ENCODE measurements at regions not wholly inside any gene's neighbourhood (a gene's known extent, or its start where the extent isn't known, plus 50 kb on each side); places are given as distances from the start of the nearest gene placed in this dataset.

DNA sequence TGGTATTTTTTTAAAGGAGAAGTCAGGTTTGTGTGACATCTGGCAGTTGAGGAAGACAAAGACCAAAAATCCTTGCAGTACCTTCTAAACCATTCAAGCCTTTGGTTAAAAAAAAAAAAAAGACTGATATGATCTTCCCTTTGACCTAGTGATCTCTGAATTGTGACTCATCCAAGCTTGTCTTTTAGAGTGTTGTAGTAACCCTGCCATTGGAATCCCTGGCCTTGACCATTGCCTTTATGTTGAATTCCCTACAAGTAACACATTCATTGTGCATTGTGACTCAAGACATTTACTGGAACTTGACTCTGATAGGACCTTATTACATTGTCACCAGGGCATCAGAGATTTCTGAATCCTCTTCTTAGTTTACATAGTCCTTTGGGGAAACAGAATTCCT lies 1469.0 kb downstream of the TECRL start:
- H3K36me3 ChIP-seq (ENCODE audit: control insufficient read depth, insufficient read depth, low read length): no peaks in the 10 kb centered on the region
- no peak for DNase-seq
- no peaks in the 10 kb centered on the region for H3K9me3 ChIP-seq (replicated peaks; ENCODE audit: control insufficient read depth, low read depth, low read length)
- H3K4me1 ChIP-seq (ENCODE audit: control insufficient read depth, insufficient read depth, low read length): no peaks in the 10 kb centered on the region
- H3K27ac ChIP-seq (ENCODE audit: low read length): no peak overlapping the region
- no peak overlapping the region for H3K4me3 ChIP-seq (ENCODE audit: low read length)
- no peaks in the 10 kb centered on the region for H3K27me3 ChIP-seq (ENCODE audit: control insufficient read depth, insufficient read depth, low read length)

DNA sequence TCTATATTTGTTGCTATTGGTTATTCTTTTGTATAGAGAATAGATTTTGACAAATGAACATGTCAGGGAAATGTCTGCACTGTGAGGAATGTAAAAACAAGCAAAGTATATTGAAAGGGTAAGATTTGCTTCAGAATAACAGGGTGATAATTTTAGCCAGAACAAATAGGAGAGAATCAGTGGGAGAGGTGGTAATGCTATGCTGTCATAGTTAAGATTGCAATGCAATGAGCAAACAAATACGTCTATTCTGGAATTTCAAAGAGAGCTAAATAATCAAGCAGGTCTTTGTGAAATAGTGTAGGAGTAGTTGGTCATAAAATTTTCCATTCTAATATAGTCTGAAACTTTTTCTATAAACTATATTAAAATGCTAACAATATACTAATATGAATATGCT lies 1478.4 kb downstream of the TECRL start:
- no peaks in the 10 kb centered on the region for H3K9me3 ChIP-seq (replicated peaks; ENCODE audit: control insufficient read depth, low read depth, low read length)
- H3K4me1 ChIP-seq (ENCODE audit: control insufficient read depth, insufficient read depth, low read length): no peaks in the 10 kb centered on the region
- H3K27me3 ChIP-seq (ENCODE audit: control insufficient read depth, insufficient read depth, low read length): no peaks in the 10 kb centered on the region
- no peak overlapping the region for H3K27ac ChIP-seq (ENCODE audit: low read length)
- no peaks in the 10 kb centered on the region for H3K36me3 ChIP-seq (ENCODE audit: control insufficient read depth, insufficient read depth, low read length)
- H3K4me3 ChIP-seq (ENCODE audit: low read length): no peak overlapping the region
- no CpG with 5 or more reads among the region's 1 CpG for whole genome bisulfite sequencing (ENCODE audit: insufficient coverage)
- no peak for DNase-seq

DNA sequence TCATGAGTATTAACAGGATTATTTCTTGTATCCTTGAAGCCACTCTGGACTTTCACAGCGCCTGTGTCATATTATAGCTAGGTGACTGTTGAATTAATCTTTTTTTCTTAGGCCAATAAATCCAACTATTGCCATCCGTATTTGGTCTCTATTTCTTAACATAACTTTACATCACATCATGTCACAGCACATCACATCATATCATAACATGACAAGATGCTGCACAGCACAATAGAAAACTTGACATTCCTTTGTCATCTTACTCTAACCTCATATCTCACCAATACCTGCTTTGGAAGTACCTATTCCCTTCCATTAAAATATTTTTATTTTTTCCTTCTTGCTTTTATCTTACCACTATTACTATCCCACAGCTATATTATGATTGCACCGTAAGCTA lies 1480.8 kb downstream of the TECRL start:
- Histone ChIP-seq H3K27ac (ENCODE audit: low read length) (no peak overlapping the region), H3K4me1 (ENCODE audit: control insufficient read depth, insufficient read depth, low read length) (no peaks in the 10 kb centered on the region), H3K27me3 (ENCODE audit: control insufficient read depth, insufficient read depth, low read length) (no peaks in the 10 kb centered on the region), H3K36me3 (ENCODE audit: control insufficient read depth, insufficient read depth, low read length) (no peaks in the 10 kb centered on the region), H3K9me3 (replicated peaks; ENCODE audit: control insufficient read depth, low read depth, low read length) (no peaks in the 10 kb centered on the region), H3K4me3 (ENCODE audit: low read length) (no peak overlapping the region)
- DNase-seq: no peak
- 70% methylated on average over 1 of the region's 3 CpGs for WGBS (ENCODE audit: insufficient coverage)

DNA sequence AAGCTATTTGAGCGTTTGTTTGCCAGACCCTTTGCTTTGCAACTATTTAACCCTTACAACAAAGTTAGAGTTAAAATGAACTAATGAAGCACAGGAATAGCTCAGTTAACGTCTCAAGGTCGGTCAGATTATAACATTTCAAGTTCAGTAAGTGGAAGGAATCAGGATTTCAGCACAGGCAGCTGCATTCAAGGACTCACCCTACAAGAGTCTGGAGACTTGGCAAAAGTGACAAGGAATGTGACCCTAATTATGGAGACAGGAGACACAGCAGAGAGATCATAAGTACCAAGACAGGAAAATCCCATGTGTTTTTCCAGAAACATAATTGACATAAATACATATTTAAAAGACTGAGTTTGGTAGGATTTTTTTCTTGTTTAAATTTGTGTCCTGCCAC lies 1481.7 kb downstream of the TECRL start:
- no peaks in the 10 kb centered on the region for H3K4me1 ChIP-seq (ENCODE audit: control insufficient read depth, insufficient read depth, low read length)
- H3K9me3 ChIP-seq (replicated peaks; ENCODE audit: control insufficient read depth, low read depth, low read length): no peaks in the 10 kb centered on the region
- no peaks in the 10 kb centered on the region for H3K27me3 ChIP-seq (ENCODE audit: control insufficient read depth, insufficient read depth, low read length)
- no peaks in the 10 kb centered on the region for H3K36me3 ChIP-seq (ENCODE audit: control insufficient read depth, insufficient read depth, low read length)
- no peak overlapping the region for H3K4me3 ChIP-seq (ENCODE audit: low read length)
- no CpG with 5 or more reads among the region's 3 CpGs for whole genome bisulfite sequencing (ENCODE audit: insufficient coverage)
- DNase-seq: no peak
- no peak overlapping the region for H3K27ac ChIP-seq (ENCODE audit: low read length)

DNA sequence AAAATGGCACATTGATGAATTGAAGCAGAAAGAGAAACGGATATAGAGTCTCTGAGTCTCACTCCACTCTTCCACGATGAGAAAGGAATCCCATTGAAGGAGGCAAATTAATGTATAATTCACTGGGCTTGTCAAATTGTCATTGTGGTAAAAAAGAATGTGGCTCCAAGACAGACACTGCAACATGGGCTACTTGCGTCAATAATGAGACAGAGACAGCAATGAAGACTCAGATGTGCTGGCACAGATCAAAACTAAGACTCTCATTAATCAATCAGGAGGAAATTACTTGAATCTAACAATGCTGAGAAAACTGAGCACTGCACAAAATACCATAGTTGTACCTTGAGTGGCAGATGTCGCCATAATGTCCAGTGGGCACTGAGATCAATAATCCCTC lies 1485.5 kb downstream of the TECRL start:
- DNase-seq: no peak
- Histone ChIP-seq H3K9me3 (replicated peaks; ENCODE audit: control insufficient read depth, low read depth, low read length) (no peaks in the 10 kb centered on the region), H3K36me3 (ENCODE audit: control insufficient read depth, insufficient read depth, low read length) (no peaks in the 10 kb centered on the region), H3K4me3 (ENCODE audit: low read length) (no peak overlapping the region), H3K27ac (ENCODE audit: low read length) (no peak overlapping the region), H3K4me1 (ENCODE audit: control insufficient read depth, insufficient read depth, low read length) (no peaks in the 10 kb centered on the region), H3K27me3 (ENCODE audit: control insufficient read depth, insufficient read depth, low read length) (no peaks in the 10 kb centered on the region)
- 80% methylated on average over 2 of the region's 4 CpGs for WGBS (ENCODE audit: insufficient coverage)

DNA sequence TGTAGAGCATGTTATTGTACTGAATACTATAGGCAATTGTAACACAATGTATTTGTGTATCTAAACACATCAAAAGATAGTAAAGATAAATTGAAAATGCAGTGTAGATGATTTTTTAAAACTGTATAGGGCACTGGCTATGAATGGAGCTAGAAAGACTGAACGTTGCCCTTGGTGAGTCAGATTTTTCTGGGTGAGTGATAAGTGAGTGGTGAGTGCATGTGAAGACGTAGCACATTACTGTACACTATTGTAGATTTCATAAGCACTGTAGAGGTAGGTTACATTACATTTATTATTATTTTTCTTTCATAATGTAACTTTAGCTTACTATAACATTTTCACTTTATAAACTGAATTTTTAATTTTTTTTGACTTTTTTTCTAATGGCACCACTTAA lies 1491.6 kb downstream of the TECRL start:
- Histone ChIP-seq H3K9me3 (replicated peaks; ENCODE audit: control insufficient read depth, low read depth, low read length) (no peaks in the 10 kb centered on the region), H3K4me3 (ENCODE audit: low read length) (no peak overlapping the region), H3K36me3 (ENCODE audit: control insufficient read depth, insufficient read depth, low read length) (no peaks in the 10 kb centered on the region), H3K27me3 (ENCODE audit: control insufficient read depth, insufficient read depth, low read length) (no peaks in the 10 kb centered on the region), H3K27ac (ENCODE audit: low read length) (no peak overlapping the region), H3K4me1 (ENCODE audit: control insufficient read depth, insufficient read depth, low read length) (no peaks in the 10 kb centered on the region)
- 50% methylated on average over 1 of the region's 2 CpGs for WGBS (ENCODE audit: insufficient coverage)
- no peak for DNase-seq

DNA sequence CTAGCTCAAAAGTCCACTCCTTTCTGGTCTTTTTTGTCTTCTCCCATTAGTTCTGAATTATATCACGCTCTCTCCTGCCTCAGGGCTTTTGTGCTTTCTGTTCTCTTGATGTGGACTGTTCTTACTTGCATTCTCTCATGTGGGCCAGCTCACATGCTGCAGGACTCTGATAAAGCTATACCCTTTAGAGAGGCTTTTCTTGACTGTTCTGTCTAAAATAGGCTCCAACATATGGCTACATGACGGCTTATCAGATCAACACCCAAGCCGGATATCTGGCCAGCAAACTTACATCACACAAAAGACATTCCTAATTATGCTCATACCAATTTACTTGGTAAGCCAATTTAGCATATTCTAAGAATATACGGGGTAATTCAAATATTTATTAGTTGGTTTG lies 1494.5 kb downstream of the TECRL start:
- Histone ChIP-seq H3K27ac (ENCODE audit: low read length) (no peak overlapping the region), H3K4me3 (ENCODE audit: low read length) (no peak overlapping the region), H3K9me3 (replicated peaks; ENCODE audit: control insufficient read depth, low read depth, low read length) (no peaks in the 10 kb centered on the region), H3K36me3 (ENCODE audit: control insufficient read depth, insufficient read depth, low read length) (no peaks in the 10 kb centered on the region), H3K4me1 (ENCODE audit: control insufficient read depth, insufficient read depth, low read length) (no peaks in the 10 kb centered on the region), H3K27me3 (ENCODE audit: control insufficient read depth, insufficient read depth, low read length) (no peaks in the 10 kb centered on the region)
- 88% methylated on average over 1 of the region's 4 CpGs for WGBS (ENCODE audit: insufficient coverage)
- no peak for DNase-seq

DNA sequence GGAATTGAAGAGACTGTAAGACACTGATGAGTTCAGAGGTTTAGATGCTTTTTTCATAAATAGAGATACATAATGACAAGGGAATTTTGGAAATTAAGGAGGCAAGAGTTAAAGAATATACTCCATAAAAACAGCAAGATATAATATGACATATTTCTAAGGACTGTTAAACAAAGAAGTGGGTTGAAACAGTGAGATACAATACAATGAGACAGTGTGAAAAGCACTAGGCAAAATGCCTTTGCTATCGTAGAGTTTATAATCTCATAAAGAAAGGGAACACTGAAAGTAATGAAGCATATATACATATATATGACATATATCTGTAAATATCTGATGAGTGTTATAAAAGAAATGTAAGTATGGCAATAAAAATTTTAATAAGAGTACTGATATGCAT lies 1496.2 kb downstream of the TECRL start:
- Histone ChIP-seq H3K27ac (ENCODE audit: low read length) (no peak overlapping the region), H3K36me3 (ENCODE audit: control insufficient read depth, insufficient read depth, low read length) (no peaks in the 10 kb centered on the region), H3K9me3 (replicated peaks; ENCODE audit: control insufficient read depth, low read depth, low read length) (no peaks in the 10 kb centered on the region), H3K4me3 (ENCODE audit: low read length) (no peak overlapping the region), H3K4me1 (ENCODE audit: control insufficient read depth, insufficient read depth, low read length) (no peaks in the 10 kb centered on the region), H3K27me3 (ENCODE audit: control insufficient read depth, insufficient read depth, low read length) (no peaks in the 10 kb centered on the region)
- no CpG with 5 or more reads among the region's 1 CpG for WGBS (ENCODE audit: insufficient coverage)
- no peak for DNase-seq

DNA sequence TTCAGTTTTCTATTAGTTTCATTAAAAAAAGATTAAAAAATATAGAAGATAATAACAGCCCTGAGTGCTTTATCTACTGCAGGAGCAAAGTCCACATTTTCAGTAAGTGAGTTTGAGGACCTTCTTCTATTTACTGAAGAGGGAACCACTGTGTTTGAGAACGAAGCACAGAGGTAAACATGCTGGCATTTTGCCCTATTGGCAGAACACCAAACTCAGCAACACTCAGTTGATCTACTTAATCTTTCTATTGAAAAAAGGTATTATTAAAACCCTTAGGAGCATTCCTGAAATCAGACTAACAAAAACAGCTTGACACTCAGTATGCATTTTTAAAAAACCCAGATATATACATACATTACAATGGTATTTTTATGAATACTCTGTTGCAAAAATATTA lies 1496.7 kb downstream of the TECRL start:
- Histone ChIP-seq H3K27ac (ENCODE audit: low read length) (no peak overlapping the region), H3K36me3 (ENCODE audit: control insufficient read depth, insufficient read depth, low read length) (no peaks in the 10 kb centered on the region), H3K4me1 (ENCODE audit: control insufficient read depth, insufficient read depth, low read length) (no peaks in the 10 kb centered on the region), H3K4me3 (ENCODE audit: low read length) (no peak overlapping the region), H3K27me3 (ENCODE audit: control insufficient read depth, insufficient read depth, low read length) (no peaks in the 10 kb centered on the region), H3K9me3 (replicated peaks; ENCODE audit: control insufficient read depth, low read depth, low read length) (no peaks in the 10 kb centered on the region)
- no peak for DNase-seq
- no CpG with 5 or more reads among the region's 1 CpG for WGBS (ENCODE audit: insufficient coverage)

DNA sequence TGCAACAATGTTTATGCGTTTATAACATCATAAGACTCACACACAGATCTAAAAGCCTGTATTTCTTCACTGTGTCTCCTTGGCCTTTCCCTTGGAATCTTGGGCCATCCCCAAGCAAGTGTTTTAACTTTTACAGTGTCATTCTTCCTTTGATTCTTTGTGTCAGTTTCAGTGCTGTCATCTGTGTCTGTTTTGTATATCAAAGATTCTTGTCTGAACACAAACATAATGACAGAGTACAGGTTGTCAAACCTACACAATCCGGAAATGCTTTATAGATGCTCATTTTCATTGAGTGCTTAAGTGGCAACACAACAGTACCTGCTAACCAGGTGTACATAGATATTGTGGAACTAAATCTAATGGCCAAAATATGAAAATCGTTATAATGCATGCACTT lies 1500.0 kb downstream of the TECRL start:
- 83% methylated on average over 1 of the region's 3 CpGs for WGBS (ENCODE audit: insufficient coverage)

DNA sequence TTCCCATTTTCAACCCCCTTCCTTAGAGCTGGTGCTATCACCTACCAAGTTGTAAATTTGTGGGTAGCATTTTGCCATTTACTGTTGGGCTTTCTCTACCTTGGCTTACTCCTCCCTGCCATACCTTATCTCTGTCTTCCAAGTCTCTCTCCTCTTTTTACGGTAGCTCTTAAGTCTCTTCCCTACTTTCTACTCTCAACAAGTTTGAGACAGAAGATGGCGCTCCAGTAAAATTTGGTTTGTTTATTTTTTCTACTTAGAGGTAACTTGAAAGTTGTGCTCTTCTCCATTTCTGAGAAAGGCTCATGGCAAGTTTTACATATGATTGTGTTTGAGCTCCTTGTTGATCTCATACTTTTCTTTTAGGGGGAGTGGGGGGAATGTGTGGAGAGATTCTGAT lies 1508.1 kb downstream of the TECRL start:
- no CpG with 5 or more reads among the region's 2 CpGs for WGBS (ENCODE audit: insufficient coverage)
- no peaks in the 10 kb centered on the region for H3K4me1 ChIP-seq (ENCODE audit: control insufficient read depth, insufficient read depth, low read length)
- no peaks in the 10 kb centered on the region for H3K36me3 ChIP-seq (ENCODE audit: control insufficient read depth, insufficient read depth, low read length)
- no peak overlapping the region for H3K27ac ChIP-seq (ENCODE audit: low read length)
- H3K9me3 ChIP-seq (replicated peaks; ENCODE audit: control insufficient read depth, low read depth, low read length): peaks cover 15% of the 10 kb centered on the region
- DNase-seq: no peak
- H3K4me3 ChIP-seq (ENCODE audit: low read length): no peak overlapping the region
- H3K27me3 ChIP-seq (ENCODE audit: control insufficient read depth, insufficient read depth, low read length): no peaks in the 10 kb centered on the region

More for the DNA sequence above, 1500.0 kb downstream of the TECRL start:
- H3K9me3 ChIP-seq (replicated peaks; ENCODE audit: control insufficient read depth, low read depth, low read length): no peaks in the 10 kb centered on the region
- H3K4me3 ChIP-seq (ENCODE audit: low read length): no peak overlapping the region
- no peak for DNase-seq
- no peaks in the 10 kb centered on the region for H3K4me1 ChIP-seq (ENCODE audit: control insufficient read depth, insufficient read depth, low read length)
- H3K27ac ChIP-seq (ENCODE audit: low read length): no peak overlapping the region
- no peaks in the 10 kb centered on the region for H3K36me3 ChIP-seq (ENCODE audit: control insufficient read depth, insufficient read depth, low read length)
- no peaks in the 10 kb centered on the region for H3K27me3 ChIP-seq (ENCODE audit: control insufficient read depth, insufficient read depth, low read length)

All from muscle of leg (tissue), 3 donors.